GM12873 (cell line): ENCODE measurements at regions not wholly inside any gene's neighbourhood (a gene's known extent, or its start where the extent isn't known, plus 50 kb on each side); places are given as distances from the start of the nearest gene placed in this dataset.

Experiments used
- CTCF ChIP-seq: IDR thresholded peaks from 2 replicates; pipeline ENCODE4 v1.5.1; 2012; ENCODE audit warnings: low read depth, mild to moderate bottlenecking, moderate library complexity, low read length, control low read depth; ENCODE audit not compliant: insufficient read depth; ENCODE audit errors: missing control alignments

- no peak for TF ChIP-seq CTCF
Measured at GRCh38 chr4:127394516-127394915, 238.2 kb upstream of the INTU start.

GRCh38 chr4:127400276-127400675 lies 232.5 kb upstream of the INTU start:
- TF ChIP-seq CTCF: no peak

DNA sequence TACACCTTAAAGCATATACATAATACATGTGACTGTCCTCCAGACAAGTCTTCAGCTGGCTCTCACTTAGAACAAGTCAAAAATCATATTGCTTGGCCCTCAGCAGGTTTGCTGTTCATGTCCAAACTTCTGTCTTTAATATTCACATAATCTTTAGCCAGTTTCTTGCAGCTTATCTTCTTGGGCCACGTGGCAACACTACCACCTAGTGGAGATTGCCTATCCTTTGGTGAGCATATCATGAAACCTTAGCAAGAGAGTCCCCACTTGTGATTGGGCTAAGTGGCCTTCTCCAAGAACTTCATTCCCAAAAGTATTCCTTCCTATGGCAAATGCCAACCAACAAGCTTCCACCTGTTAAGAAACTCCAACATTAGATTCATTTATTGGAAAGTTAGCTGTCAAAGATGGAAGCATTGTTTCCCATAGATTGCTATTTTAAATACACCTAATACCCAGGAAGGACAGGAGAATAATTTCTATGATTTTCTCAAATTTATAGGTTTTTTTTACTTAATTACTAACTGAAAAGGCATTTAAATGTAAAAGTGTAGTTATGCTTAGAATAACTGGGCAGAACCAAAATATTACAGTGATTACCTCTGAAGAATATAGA lies 231.9 kb upstream of the INTU start:
- TF ChIP-seq CTCF: peak; percentile 81

DNA sequence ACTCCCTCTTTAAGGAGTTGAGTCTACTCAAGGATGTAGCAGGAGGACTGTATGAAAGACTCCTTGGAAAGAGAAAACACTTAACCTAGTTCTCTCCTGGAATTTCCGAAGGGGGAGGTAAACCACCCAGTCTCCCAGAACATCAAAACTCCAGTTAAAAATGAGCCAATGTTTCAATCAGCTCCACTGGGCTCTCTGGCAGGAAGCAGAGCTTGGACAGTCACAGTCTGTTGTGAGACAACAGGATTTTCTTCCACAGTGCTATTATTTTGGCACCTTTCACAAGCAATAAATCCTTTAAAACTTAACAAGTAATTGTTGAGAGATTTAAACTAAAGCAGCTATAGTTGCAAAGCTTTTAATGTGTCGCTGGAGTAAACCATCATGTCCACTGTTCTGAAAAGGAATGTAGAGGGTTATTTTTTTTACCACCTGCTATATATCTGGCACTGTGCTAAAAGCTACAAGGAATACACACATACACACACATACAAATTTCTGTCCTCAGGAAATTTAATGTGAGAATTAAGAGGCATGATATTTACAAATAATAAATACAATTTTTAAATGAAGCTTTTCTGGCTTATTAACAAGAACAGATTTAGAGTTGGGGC lies 229.2 kb upstream of the INTU start:
- no peak for TF ChIP-seq CTCF

DNA sequence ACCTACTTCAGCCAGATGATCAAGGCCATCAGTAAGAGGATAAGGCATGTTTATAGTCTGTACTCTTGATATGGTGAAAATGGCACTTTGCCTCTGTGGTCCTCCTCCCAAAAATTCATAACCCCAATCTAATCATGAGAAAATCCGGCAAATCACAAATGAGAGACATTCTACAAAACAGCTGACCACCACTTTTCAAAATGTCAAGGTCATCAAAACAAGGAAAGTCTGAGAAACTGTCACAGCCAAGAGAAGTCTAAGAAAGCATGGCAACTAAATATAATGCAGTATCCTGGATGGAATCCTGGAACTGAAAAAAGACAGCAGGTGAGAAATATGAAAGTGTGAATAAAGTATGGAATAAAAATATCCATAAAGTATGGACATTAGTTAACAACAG lies 226.6 kb upstream of the INTU start:
- TF ChIP-seq CTCF: no peak

GRCh38 chr4:127410201-127410600 lies 222.6 kb upstream of the INTU start:
- TF ChIP-seq CTCF: no peak

DNA sequence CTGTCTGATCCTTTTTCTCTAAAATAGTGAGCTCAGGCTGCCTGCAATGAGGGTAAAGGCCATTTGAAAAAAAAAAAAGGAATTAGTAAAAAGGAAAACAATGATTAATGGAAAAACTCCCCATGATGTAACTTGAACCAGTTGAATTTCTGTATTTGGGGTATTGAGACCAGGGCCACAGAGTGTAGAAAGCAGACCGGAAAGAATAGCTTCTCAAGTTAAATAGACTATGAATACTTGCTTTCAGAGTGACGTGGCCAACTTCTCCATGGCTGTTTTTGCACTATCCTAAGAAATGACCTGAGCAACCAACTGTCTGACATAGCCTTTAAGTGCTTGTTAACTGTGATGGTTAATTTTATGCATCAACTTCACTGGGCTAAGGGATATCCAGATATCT lies 222.1 kb upstream of the INTU start:
- TF ChIP-seq CTCF: no peak
